SU-DHL-6 (cell line): ENCODE measurements at regions not wholly inside any gene's neighbourhood (a gene's known extent, or its start where the extent isn't known, plus 50 kb on each side); places are given as distances from the start of the nearest gene placed in this dataset.

Experiments
- CTCF ChIP-seq: fragments of 200-600 bp; sonication (generic); IDR thresholded peaks from one replicate; pipeline ENCODE4 v1.5.1; 2017; ENCODE audit warnings: antibody characterized with exemption, mild to moderate bottlenecking, low read length, moderate library complexity; ENCODE audit not compliant: insufficient read depth, poor library complexity, severe bottlenecking
- EZH2phosphoT487 ChIP-seq: fragments of 200-600 bp; sonication (generic), shearing (Covaris generic); conservative IDR thresholded peaks from 2 replicates; pipeline ENCODE4 v1.6.1; 2018; ENCODE audit warnings: mild to moderate bottlenecking, antibody characterized with exemption, low read length, moderate library complexity, mixed read lengths

- TF ChIP-seq EZH2phosphoT487 (no peak), CTCF (no peak)
Observed at GRCh38 chr6:897528-898207, 204.7 kb upstream of the EXOC2 start.
